H9 (cell line): ENCODE measurements at regions not wholly inside any gene's neighbourhood (a gene's known extent, or its start where the extent isn't known, plus 50 kb on each side); places are given as distances from the start of the nearest gene placed in this dataset.

Source experiments
- DNase-seq: peaks from one replicate; pipeline ENCODE4 v3.0.0-alpha.2; 2017
- H2AFZ ChIP-seq: one replicate; pipeline ENCODE4 v1.6.1; 2013; ENCODE audit warnings: mild to moderate bottlenecking, low read length, control low read depth, moderate library complexity
- H2AK5ac ChIP-seq: 2 replicates; pipeline ENCODE4 v1.6.1; 2013; ENCODE audit warnings: low read length, control low read depth, mixed read lengths; ENCODE audit not compliant: insufficient read length
- H2BK120ac ChIP-seq: one replicate; pipeline ENCODE4 v1.6.1; 2013; ENCODE audit warnings: low read depth, mild to moderate bottlenecking, low read length, control low read depth, inconsistent platforms; ENCODE audit not compliant: poor library complexity, severe bottlenecking
- H2BK12ac ChIP-seq: 2 replicates; pipeline ENCODE4 v1.6.1; 2013; ENCODE audit warnings: low read length, control low read depth, mixed read lengths, low read depth; ENCODE audit not compliant: insufficient read length
- H2BK15ac ChIP-seq: 2 replicates; pipeline ENCODE4 v1.6.1; 2013; ENCODE audit warnings: low read depth, low read length, control low read depth
- H2BK20ac ChIP-seq: one replicate; pipeline ENCODE4 v1.6.1; 2013; ENCODE audit warnings: low read depth, mild to moderate bottlenecking, low read length, control low read depth, inconsistent platforms; ENCODE audit not compliant: poor library complexity, severe bottlenecking
- H2BK5ac ChIP-seq: 2 replicates; pipeline ENCODE4 v1.6.1; 2013; ENCODE audit warnings: low read length, control low read depth, mixed read lengths; ENCODE audit not compliant: insufficient read length
- H3K14ac ChIP-seq: 2 replicates; pipeline ENCODE4 v1.6.1; 2013; ENCODE audit warnings: low read length, control low read depth; ENCODE audit not compliant: insufficient read depth
- H3K18ac ChIP-seq: 2 replicates; pipeline ENCODE4 v1.6.1; 2013; ENCODE audit warnings: low read depth, mild to moderate bottlenecking, mixed read lengths, low read length, control low read depth; ENCODE audit not compliant: insufficient read length
- H3K23ac ChIP-seq: 2 replicates; pipeline ENCODE4 v1.6.1; 2013; ENCODE audit warnings: low read length, control low read depth, mixed read lengths, low read depth; ENCODE audit not compliant: insufficient read length
- H3K23me2 ChIP-seq: 2 replicates; pipeline ENCODE4 v1.6.1; 2013; ENCODE audit warnings: low read depth, mild to moderate bottlenecking, mixed read lengths, low read length, control low read depth; ENCODE audit not compliant: insufficient read length, poor library complexity, severe bottlenecking
- H3K27ac ChIP-seq: 2 replicates; pipeline ENCODE4 v1.5.1; 2013; ENCODE audit warnings: low read length, control low read depth, mixed read lengths, low read depth; ENCODE audit not compliant: insufficient read length
- H3K27me3 ChIP-seq: 2 replicates; pipeline ENCODE4 v1.6.1; 2013; ENCODE audit warnings: low read length, control low read depth, inconsistent platforms; ENCODE audit not compliant: insufficient read depth
- H3K4ac ChIP-seq: 2 replicates; pipeline ENCODE4 v1.6.1; 2013; ENCODE audit warnings: low read depth, mild to moderate bottlenecking, control low read depth, inconsistent platforms, low read length, moderate library complexity
- H3K4me1 ChIP-seq: 2 replicates; pipeline ENCODE4 v1.6.1; 2013; ENCODE audit warnings: low read length, control low read depth, inconsistent platforms; ENCODE audit not compliant: insufficient read depth
- H3K4me2 ChIP-seq: 2 replicates; pipeline ENCODE4 v1.6.1; 2013; ENCODE audit warnings: low read length, control low read depth, mixed read lengths; ENCODE audit not compliant: insufficient read length, insufficient read depth
- H3K56ac ChIP-seq: 2 replicates; pipeline ENCODE4 v1.6.1; 2013; ENCODE audit warnings: low read depth, mild to moderate bottlenecking, mixed read lengths, low read length, control low read depth; ENCODE audit not compliant: insufficient read length
- H3K79me1 ChIP-seq: 2 replicates; pipeline ENCODE4 v1.6.1; 2013; ENCODE audit warnings: low read depth, mild to moderate bottlenecking, moderate library complexity, low read length, control low read depth, inconsistent platforms; ENCODE audit not compliant: insufficient read depth, poor library complexity, severe bottlenecking
- H3K79me2 ChIP-seq: 2 replicates; pipeline ENCODE4 v1.6.1; 2013; ENCODE audit warnings: low read length, control low read depth, inconsistent platforms; ENCODE audit not compliant: insufficient read depth
- H3K9ac ChIP-seq: 2 replicates; pipeline ENCODE4 v1.6.1; 2013; ENCODE audit warnings: low read length, control low read depth, mixed read lengths; ENCODE audit not compliant: insufficient read length; ENCODE audit errors: extremely low read depth
- H3K9me3 ChIP-seq: one replicate; pipeline ENCODE4 v1.6.1; 2013; ENCODE audit warnings: low read depth, low read length, inconsistent platforms; ENCODE audit not compliant: control insufficient read depth
- H3T11ph ChIP-seq: one replicate; pipeline ENCODE4 v1.6.1; 2013; ENCODE audit warnings: mild to moderate bottlenecking, low read length, control low read depth, inconsistent platforms
- H4K20me1 ChIP-seq: one replicate; pipeline ENCODE4 v1.6.1; 2013; ENCODE audit not compliant: control insufficient read depth, insufficient read length, insufficient read depth
- H4K5ac ChIP-seq: 2 replicates; pipeline ENCODE4 v1.6.1; 2013; ENCODE audit warnings: low read depth, mild to moderate bottlenecking, mixed read lengths, low read length, control low read depth; ENCODE audit not compliant: insufficient read length
- H4K8ac ChIP-seq: replicated peaks from 2 replicates; pipeline ENCODE4 v1.6.1; 2013; ENCODE audit warnings: low read length, control low read depth, mixed read lengths, low read depth; ENCODE audit not compliant: insufficient read length
- H4K91ac ChIP-seq: 2 replicates; pipeline ENCODE4 v1.6.1; 2013; ENCODE audit warnings: low read depth, mild to moderate bottlenecking, moderate library complexity, mixed read lengths, low read length, control low read depth; ENCODE audit not compliant: insufficient read length
- H3K27ac Mint-ChIP-seq, 3 experiments: 2 replicates in 2 of 3; 3 replicates in 1 of 3; pipeline ENCODE4 v1.8.0; 2020 to 2021; ENCODE audit warnings: mixed read lengths in 3 of 3, mild to moderate bottlenecking in 1 of 3, moderate library complexity in 1 of 3
- H3K27me3 Mint-ChIP-seq: 2 replicates; pipeline ENCODE4 v1.8.0; 2021; ENCODE audit warnings: low read depth, mild to moderate bottlenecking, moderate library complexity, mixed read lengths
- H3K36me3 Mint-ChIP-seq, 3 experiments: 2 replicates in 2 of 3; 3 replicates in 1 of 3; pipeline ENCODE4 v1.8.0; 2020 to 2021; ENCODE audit warnings: low read depth in 3 of 3, mixed read lengths in 3 of 3; ENCODE audit not compliant: insufficient read depth in 1 of 3
- H3K4me1 Mint-ChIP-seq, 2 experiments: 2 replicates each; pipeline ENCODE4 v1.8.0; 2020; ENCODE audit warnings: mixed read lengths in 2 of 2
- H3K4me3 Mint-ChIP-seq, 2 experiments: 2 replicates in 1 of 2; 3 replicates in 1 of 2; pipeline ENCODE4 v1.8.0; 2020 to 2021; ENCODE audit warnings: mild to moderate bottlenecking in 2 of 2, mixed read lengths in 2 of 2, moderate library complexity in 1 of 2
- H3K9me3 Mint-ChIP-seq, 2 experiments: 2 replicates in 1 of 2; 3 replicates in 1 of 2; pipeline ENCODE4 v1.8.0; 2020; ENCODE audit warnings: mild to moderate bottlenecking in 2 of 2, mixed read lengths in 2 of 2, moderate library complexity in 1 of 2
- WGBS: extraction: QIAGEN DNeasy Blood & Tissue Kit; methylation state at CpG from one replicate; pipeline ENCODE4 v1.1.7; 2013; ENCODE audit warnings: missing lambda C conversion rate, low lambda C conversion rate, mixed read lengths; ENCODE audit not compliant: insufficient read length; ENCODE audit errors: extremely low coverage; 5-methylcytosine and 5-hydroxymethylcytosine counted together
- TF ChIP-seq, protein P1 (sequence below): fragments of 200-600 bp; sonication (generic); conservative IDR thresholded peaks from 3 replicates; pipeline ENCODE4 v1.8.0; 2021; ENCODE audit warnings: antibody characterized with exemption, mild to moderate bottlenecking

DNA sequence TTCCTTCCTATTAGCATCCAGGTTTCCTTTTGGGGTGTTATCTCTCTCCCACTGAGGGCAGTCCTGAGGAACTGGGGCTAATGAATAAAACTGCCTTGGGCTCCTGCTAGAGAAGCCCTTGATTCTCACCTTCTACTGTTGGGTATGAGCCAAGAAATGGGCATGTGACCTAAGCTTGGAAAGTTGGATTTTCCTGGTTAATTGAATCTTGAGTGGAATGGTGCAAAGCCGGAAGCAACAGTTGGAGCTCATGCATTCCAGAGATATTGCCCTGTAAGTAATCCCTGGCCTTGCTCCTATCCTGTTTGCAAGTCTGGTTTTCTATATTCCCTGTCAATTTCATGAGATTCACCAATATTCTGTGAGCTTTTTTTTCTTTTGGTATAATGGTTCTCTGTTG lies 158.5 kb upstream of the ELL2 start:
- no CpG with 5 or more reads among the region's 1 CpG for WGBS

More for the DNA sequence above, 158.5 kb upstream of the ELL2 start:
- Histone ChIP-seq H3K23ac (no peak overlapping the region), H3K9ac (no peak overlapping the region), H2BK15ac (no peak overlapping the region), H3K27me3 (no peaks in the 10 kb centered on the region), H3K4me2 (no peak overlapping the region), H3K9me3 (no peaks in the 10 kb centered on the region), H3K4ac (no peak overlapping the region), H3K79me1 (no peaks in the 10 kb centered on the region), H4K5ac (no peak overlapping the region), H3K23me2 (no peaks in the 10 kb centered on the region), H3K14ac (no peak overlapping the region), H3T11ph (no peak overlapping the region), H3K4me1 (no peaks in the 10 kb centered on the region), H2BK12ac (no peak overlapping the region), H3K18ac (no peak overlapping the region), H2AK5ac (no peak overlapping the region), H2BK20ac (no peak overlapping the region), H3K27ac (no peak overlapping the region), H3K56ac (no peak overlapping the region), H2BK120ac (no peak overlapping the region), H2AFZ (no peak overlapping the region), H4K8ac (no peak overlapping the region), H3K79me2 (no peaks in the 10 kb centered on the region), H2BK5ac (no peak overlapping the region), H4K91ac (no peak overlapping the region), H4K20me1 (no peaks in the 10 kb centered on the region)
- Mint-ChIP-seq H3K4me3 (no peak overlapping the region), H3K27ac (no peak overlapping the region), H3K36me3 (no peaks in the 10 kb centered on the region), H3K9me3 (no peaks in the 10 kb centered on the region), H3K4me1 (peaks cover 5 to 7% of the 10 kb centered on the region in 2 experiments), H3K27me3 (no peaks in the 10 kb centered on the region)
- TF ChIP-seq, protein P1, sequence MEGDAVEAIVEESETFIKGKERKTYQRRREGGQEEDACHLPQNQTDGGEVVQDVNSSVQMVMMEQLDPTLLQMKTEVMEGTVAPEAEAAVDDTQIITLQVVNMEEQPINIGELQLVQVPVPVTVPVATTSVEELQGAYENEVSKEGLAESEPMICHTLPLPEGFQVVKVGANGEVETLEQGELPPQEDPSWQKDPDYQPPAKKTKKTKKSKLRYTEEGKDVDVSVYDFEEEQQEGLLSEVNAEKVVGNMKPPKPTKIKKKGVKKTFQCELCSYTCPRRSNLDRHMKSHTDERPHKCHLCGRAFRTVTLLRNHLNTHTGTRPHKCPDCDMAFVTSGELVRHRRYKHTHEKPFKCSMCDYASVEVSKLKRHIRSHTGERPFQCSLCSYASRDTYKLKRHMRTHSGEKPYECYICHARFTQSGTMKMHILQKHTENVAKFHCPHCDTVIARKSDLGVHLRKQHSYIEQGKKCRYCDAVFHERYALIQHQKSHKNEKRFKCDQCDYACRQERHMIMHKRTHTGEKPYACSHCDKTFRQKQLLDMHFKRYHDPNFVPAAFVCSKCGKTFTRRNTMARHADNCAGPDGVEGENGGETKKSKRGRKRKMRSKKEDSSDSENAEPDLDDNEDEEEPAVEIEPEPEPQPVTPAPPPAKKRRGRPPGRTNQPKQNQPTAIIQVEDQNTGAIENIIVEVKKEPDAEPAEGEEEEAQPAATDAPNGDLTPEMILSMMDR, result no peak
- DNase-seq, result no peak
